ENCODE measurements at regions not wholly inside any gene's neighbourhood (a gene's known extent, or its start where the extent isn't known, plus 50 kb on each side); places are given as distances from the start of the nearest gene placed in this dataset.

DNA sequence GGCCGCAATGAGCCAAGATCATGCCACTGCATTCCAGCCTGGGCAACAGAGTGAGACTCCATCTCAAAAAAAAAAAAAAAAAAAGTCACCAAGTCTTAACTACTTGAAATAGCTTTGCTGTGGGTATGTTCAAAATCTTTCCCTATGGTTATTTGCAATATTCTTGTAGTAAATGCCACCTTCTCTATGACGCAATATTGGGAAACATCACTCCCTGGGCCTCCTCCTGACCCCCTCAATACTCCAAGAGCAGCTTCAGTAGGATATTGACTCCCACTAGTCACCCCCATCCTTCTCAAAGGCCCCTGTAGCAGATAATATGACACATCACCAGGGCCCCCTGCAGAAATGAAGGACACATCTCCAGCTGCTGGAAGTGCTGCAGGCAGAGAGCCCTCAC is 137.8 kb downstream of the AIPL1 start:
- Histone ChIP-seq H3K4me1 (ENCODE audit: control insufficient read depth, extremely low read depth, insufficient read depth, low read length) (no peaks in the 10 kb centered on the region), H3K4me3 (replicated peaks in 1 of 3; ENCODE audit: insufficient read depth in 1 of 3, low read depth in 1 of 3, low read length in 3 of 3) (no peak overlapping the region), H3K27ac (ENCODE audit: insufficient read depth, low read depth, low read length) (no peak overlapping the region), H2AFZ (ENCODE audit: low read depth, low read length) (no peak overlapping the region), H3K9me1 (replicated peaks; ENCODE audit: control insufficient read depth, extremely low read depth, insufficient read depth, low read length) (no peaks in the 10 kb centered on the region), H3K9ac (replicated peaks; ENCODE audit: extremely low read depth, insufficient read depth, low read length) (no peak overlapping the region), H3K27me3 (ENCODE audit: control insufficient read depth in 2 of 2, insufficient read depth in 2 of 2, low read length in 2 of 2) (peaks cover 0 to 3% of the 10 kb centered on the region in 2 experiments), H3K79me2 (ENCODE audit: control insufficient read depth, insufficient read depth, low read length) (no peaks in the 10 kb centered on the region), H3K9me3 (replicated peaks; ENCODE audit: control insufficient read depth, insufficient read depth, low read length) (no peaks in the 10 kb centered on the region), H3K4me2 (ENCODE audit: insufficient read depth, low read length) (no peak overlapping the region), H3K36me3 (ENCODE audit: control insufficient read depth in 2 of 2, extremely low read depth in 1 of 2, insufficient read depth in 2 of 2, low read length in 2 of 2) (no peaks in the 10 kb centered on the region), H4K20me1 (replicated peaks; ENCODE audit: control insufficient read depth, extremely low read depth, insufficient read depth, low read length) (no peaks in the 10 kb centered on the region)
- ChIA-PET POLR2A (no interaction called here), CTCF (interaction anchor here (0.7 to 1.1 kb wide), 2 partner anchors 503 to 621 kb away, joined by 3 read pairs; no protein-coding TSS in a partner anchor)
- FAIRE-seq (no peak), DNase-seq (ENCODE audit: low read depth, low spot score) (no peak)
- TF ChIP-seq FOS (IDR thresholded peaks at IDR 0.05; ENCODE audit: borderline replicate concordance, insufficient read depth, low read length), result no peak
- TF ChIP-seq MAX (IDR thresholded peaks at IDR 0.05; ENCODE audit: insufficient read depth, insufficient read length), result no peak
- TF ChIP-seq POLR2AphosphoS5 (IDR thresholded peaks at IDR 0.05; ENCODE audit: insufficient read depth, low read depth, low read length), result no peak
- no peak for TF ChIP-seq JUN (IDR thresholded peaks at IDR 0.05; ENCODE audit: borderline replicate concordance, insufficient read depth, insufficient read length, low read depth)
- no peak for TF ChIP-seq GATA2 (IDR thresholded peaks at IDR 0.05; ENCODE audit: insufficient read depth, insufficient read length, low read depth, low read length)
- no peak for TF ChIP-seq EZH2 (IDR thresholded peaks at IDR 0.05; ENCODE audit: borderline replicate concordance, low read depth, low read length, severe bottlenecking)
- TF ChIP-seq, protein P1, sequence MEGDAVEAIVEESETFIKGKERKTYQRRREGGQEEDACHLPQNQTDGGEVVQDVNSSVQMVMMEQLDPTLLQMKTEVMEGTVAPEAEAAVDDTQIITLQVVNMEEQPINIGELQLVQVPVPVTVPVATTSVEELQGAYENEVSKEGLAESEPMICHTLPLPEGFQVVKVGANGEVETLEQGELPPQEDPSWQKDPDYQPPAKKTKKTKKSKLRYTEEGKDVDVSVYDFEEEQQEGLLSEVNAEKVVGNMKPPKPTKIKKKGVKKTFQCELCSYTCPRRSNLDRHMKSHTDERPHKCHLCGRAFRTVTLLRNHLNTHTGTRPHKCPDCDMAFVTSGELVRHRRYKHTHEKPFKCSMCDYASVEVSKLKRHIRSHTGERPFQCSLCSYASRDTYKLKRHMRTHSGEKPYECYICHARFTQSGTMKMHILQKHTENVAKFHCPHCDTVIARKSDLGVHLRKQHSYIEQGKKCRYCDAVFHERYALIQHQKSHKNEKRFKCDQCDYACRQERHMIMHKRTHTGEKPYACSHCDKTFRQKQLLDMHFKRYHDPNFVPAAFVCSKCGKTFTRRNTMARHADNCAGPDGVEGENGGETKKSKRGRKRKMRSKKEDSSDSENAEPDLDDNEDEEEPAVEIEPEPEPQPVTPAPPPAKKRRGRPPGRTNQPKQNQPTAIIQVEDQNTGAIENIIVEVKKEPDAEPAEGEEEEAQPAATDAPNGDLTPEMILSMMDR (IDR thresholded peaks at IDR 0.05; ENCODE audit: extremely low read depth in 1 of 2, insufficient read depth in 1 of 2, low read depth in 1 of 2, low read length in 2 of 2), result no peak
- no peak for TF ChIP-seq POLR2A (IDR thresholded peaks at IDR 0.05; ENCODE audit: low read depth, low read length)
- no peak for TF ChIP-seq MYC (IDR thresholded peaks at IDR 0.05; ENCODE audit: low read depth, low read length)
- intact Hi-C loops (cut with micrococcal nuclease) (no loop called here), dilution Hi-C loops (cut with MboI; ENCODE audit: extremely low pct_ligation_motif_present, low sequenced_read_pairs) (no loop called here)
- BruUV-seq (replicated peaks), result no TSS peak
